ENCODE measurements at regions not wholly inside any gene's neighbourhood (a gene's known extent, or its start where the extent isn't known, plus 50 kb on each side); places are given as distances from the start of the nearest gene placed in this dataset.

DNA sequence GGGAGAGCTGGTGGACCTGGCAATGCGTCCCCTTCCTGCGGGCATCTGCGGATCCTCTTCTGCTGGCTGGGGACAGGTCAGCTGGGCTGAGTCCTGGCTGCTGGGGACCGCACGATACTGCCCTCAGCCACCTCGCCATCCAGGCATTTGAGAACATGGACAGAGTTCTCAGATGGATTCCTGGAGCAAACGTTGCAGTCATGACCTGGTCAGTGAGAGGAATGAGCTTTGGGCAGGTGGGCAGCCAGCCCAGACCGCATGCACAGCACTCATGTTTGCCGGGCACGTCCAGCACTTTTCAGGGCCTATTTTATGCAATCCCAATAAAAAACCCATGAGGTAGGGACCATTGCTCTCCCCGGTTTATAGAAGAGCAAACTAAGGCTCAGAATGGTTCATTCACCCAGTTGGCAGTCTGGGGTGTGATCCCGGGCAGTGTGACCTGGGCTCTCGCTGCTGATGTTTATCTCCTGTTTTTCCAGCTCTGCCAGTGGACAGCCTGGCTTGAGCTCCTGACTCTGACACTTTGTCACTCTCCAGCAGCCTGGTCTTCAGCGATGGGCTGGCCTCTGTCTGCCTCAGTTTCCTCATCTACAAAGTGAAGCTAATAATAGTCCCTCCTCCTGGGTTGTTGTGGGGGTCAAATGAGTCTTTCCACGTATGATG, 294.7 kb downstream of the IRF8 start:
- TF ChIP-seq, protein P1, sequence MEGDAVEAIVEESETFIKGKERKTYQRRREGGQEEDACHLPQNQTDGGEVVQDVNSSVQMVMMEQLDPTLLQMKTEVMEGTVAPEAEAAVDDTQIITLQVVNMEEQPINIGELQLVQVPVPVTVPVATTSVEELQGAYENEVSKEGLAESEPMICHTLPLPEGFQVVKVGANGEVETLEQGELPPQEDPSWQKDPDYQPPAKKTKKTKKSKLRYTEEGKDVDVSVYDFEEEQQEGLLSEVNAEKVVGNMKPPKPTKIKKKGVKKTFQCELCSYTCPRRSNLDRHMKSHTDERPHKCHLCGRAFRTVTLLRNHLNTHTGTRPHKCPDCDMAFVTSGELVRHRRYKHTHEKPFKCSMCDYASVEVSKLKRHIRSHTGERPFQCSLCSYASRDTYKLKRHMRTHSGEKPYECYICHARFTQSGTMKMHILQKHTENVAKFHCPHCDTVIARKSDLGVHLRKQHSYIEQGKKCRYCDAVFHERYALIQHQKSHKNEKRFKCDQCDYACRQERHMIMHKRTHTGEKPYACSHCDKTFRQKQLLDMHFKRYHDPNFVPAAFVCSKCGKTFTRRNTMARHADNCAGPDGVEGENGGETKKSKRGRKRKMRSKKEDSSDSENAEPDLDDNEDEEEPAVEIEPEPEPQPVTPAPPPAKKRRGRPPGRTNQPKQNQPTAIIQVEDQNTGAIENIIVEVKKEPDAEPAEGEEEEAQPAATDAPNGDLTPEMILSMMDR (IDR thresholded peaks at IDR 0.05; ENCODE audit: extremely low read depth, insufficient read depth, missing control alignments): no peak
- DNase-seq (ENCODE audit: low spot score): no peak
- in situ Hi-C loops (cut with MboI; ENCODE audit: low pct_unique_long_range_greater_than_20kb, low sequenced_read_pairs, unreplicated experiment): no loop called here

DNA sequence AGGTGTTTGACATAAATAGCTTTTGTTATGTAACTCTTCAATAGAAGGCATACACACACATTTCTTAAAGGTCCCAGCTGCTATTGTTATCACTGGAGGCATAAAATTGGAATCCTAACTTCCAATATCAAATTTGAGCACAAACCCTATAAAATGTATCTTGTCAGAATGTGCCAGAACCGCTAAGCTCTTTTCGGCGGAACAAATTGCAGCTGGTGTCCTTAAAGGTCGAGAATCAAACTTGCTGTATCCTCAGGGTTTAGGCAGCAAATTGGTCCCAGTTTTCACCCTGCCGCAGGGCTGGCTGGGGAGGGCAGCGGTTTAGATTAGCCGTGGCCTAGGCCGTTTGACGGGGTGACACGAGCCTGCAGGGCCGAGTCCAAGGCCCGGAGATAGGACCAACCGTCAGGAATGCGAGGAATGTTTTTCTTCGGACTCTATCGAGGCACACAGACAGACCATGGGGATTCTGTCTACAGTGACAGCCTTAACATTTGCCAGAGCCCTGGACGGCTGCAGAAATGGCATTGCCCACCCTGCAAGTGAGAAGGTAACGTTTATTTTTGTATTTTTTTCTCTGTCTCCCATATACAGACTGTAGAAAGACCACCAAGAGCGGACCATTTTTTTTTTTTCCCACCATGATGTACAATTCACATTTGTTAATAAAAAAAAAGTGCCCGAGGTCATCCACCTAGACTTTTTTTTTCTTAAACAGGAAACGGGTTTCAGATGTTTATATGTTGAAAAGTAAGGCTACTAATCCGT, 297.1 kb downstream of the IRF8 start:
- DNase-seq (ENCODE audit: low spot score): no peak
- in situ Hi-C loops (cut with MboI; ENCODE audit: low pct_unique_long_range_greater_than_20kb, low sequenced_read_pairs, unreplicated experiment): no loop called here
- TF ChIP-seq, protein P1 (IDR thresholded peaks at IDR 0.05; ENCODE audit: extremely low read depth, insufficient read depth, missing control alignments): no peak

DNA sequence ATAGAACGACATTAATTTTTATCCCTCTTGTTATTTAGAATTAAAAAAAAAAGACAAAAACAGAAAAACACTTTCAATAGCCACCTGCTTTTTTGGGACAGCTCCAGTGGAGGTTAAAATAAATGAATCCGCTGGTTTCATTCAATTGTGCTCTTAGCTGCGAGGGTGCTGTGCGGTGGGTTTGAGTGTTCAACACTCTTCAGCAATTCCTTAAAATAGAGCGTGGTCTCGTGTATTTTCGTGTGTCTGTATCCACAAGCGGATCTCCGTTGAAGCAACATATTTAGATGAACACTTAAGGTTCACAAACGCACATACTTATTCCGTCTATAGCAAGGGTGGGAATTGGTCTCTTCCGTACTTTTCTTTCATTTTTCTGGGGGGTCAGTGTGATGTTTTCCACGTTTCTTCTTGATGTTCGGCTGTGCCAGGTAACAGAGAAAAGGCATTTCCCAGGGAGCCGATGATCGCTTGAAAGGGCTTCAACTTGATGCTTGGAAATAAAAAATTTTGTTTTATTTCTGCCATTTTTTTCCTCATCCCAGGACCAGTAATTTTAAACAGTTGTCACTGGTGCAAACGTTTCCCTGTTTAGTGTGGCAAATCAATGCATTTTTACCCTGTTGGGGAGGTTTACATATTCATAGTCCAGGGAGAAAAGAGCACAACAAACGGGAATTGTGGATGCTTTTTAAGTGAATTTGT, 297.9 kb downstream of the IRF8 start:
- TF ChIP-seq, protein P1 (IDR thresholded peaks at IDR 0.05; ENCODE audit: extremely low read depth, insufficient read depth, missing control alignments): no peak
- in situ Hi-C loops (cut with MboI; ENCODE audit: low pct_unique_long_range_greater_than_20kb, low sequenced_read_pairs, unreplicated experiment): no loop called here
- DNase-seq (ENCODE audit: low spot score): no peak

DNA sequence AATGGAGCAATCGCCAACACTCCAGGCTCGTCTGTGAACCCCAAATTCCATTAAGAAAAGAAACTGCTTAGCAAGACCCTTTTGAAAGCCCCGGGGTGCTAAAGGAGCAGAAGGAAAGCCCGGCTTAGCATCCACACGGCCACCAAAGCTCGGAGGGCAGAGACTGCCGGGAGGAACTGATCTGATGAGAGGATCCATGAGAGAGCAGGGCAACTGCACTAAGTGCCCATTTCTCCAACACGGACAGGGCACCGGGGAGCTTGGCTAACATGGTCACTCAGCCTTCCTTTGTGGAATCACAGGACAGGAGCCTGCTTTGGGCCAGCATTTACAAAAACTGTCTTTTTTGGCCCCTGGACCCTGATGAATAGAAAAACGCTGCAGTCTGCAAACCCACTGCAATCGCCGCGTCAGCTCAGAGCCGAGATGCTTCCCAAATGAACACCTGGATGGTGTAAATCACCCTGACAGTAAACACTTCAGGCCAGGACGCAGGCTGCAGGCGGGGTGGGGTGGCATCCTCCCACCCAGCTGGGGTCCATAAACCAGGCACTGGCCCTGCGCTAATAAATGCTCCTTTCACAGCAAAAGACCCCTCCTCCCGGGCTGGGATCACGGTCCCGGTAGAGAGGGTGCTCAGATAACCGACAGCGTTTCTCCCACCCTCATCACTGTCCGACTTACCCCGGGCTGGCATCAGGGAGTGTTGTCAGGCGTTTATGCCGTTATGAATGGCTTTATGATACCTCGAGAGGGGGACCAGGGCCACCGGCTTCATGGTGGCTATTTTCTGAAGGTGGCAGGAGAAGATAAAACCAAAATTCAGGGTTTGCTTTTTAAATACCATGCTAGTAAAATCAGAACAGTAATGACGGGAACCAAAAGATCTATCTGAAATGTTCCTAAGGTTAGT, 299.5 kb downstream of the IRF8 start:
- no peak for DNase-seq (ENCODE audit: low spot score)
- in situ Hi-C loops (cut with MboI; ENCODE audit: low pct_unique_long_range_greater_than_20kb, low sequenced_read_pairs, unreplicated experiment): no loop called here
- TF ChIP-seq, protein P1 (IDR thresholded peaks at IDR 0.05; ENCODE audit: extremely low read depth, insufficient read depth, missing control alignments): no peak

DNA sequence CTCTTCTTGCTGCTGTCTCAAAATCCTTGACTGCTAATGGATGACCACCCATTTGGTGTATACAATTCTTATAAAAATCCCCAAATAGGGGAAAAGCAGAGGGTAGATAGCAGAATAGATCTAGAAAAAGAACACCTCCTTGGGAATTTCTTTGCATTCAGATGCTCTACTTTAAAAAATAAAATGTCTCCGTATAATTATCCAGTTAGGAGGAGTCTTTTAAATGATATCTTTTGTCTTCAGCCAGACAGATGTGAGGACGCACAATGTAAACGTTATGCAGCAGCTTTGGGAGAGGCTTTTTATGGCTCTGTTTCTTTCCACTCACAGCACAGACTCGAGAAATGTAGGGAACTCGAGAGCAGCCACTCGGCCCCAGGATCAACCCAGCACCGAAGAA, 300.2 kb downstream of the IRF8 start:
- DNase-seq (ENCODE audit: low spot score): no peak
- TF ChIP-seq, protein P1 (IDR thresholded peaks at IDR 0.05; ENCODE audit: extremely low read depth, insufficient read depth, missing control alignments): no peak
- in situ Hi-C loops (cut with MboI; ENCODE audit: low pct_unique_long_range_greater_than_20kb, low sequenced_read_pairs, unreplicated experiment): no loop called here

Measured in GM13977 (cell line).